ENCODE measurements at regions not wholly inside any gene's neighbourhood (a gene's known extent, or its start where the extent isn't known, plus 50 kb on each side); places are given as distances from the start of the nearest gene placed in this dataset.

DNA sequence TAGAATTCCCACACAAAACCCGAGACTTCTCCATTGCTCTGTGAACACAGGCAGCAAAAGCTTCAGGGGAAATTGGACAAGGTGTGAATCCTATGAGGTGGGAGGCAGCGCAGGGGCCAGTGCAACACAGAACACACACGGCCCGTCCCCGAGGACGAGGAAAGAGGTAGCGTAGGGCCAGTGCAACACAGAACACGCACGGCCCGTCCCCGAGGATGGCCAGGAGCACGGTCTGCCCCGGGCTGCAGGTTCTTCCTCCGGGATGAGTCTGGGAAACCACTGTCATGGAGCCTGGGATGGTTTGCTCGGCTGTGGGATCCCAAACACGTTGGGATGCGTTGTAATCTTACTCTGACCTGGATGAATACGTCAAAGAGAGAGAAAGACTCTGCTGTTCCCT is 432.1 kb downstream of the GLRX3 start:
- H3K36me3 ChIP-seq (ENCODE audit: control insufficient read depth, insufficient read depth, low read length): no peaks in the 10 kb centered on the region
- H3K4me1 ChIP-seq (ENCODE audit: control insufficient read depth, insufficient read depth, low read length): no peaks in the 10 kb centered on the region
- no peak overlapping the region for H3K9ac ChIP-seq (ENCODE audit: low read depth, low read length)
- no peak overlapping the region for H3K4me3 ChIP-seq (ENCODE audit: low read depth, low read length)
- H3K9me3 ChIP-seq (ENCODE audit: control insufficient read depth, insufficient read depth, low read length): no peaks in the 10 kb centered on the region
- no peaks in the 10 kb centered on the region for H3K27me3 ChIP-seq (ENCODE audit: control insufficient read depth, insufficient read depth, low read length)
- no peak overlapping the region for H3K27ac ChIP-seq (ENCODE audit: low read depth, low read length)

DNA sequence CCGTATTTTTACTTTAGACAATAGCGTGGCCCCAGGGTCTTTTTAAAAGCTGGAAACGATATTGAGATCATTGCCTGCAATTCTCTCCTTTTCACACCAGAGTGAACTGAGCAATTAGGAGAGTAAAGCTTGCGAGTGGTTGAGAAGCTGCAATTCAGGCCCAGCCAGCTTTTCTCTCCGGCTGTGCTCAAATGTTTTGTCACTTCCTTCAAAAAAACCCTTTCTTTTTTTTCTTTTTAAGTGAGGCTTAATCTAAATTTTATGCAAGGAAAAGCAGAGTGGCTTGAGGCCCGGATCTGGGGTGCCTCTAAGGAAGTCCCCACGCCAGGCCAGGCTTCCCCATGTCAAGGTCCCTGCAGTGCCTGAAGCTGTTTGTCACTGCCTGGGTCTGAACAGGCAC is 433.9 kb downstream of the GLRX3 start:
- Histone ChIP-seq H3K9ac (ENCODE audit: low read depth, low read length) (no peak overlapping the region), H3K27ac (ENCODE audit: low read depth, low read length) (no peak overlapping the region), H3K4me3 (ENCODE audit: low read depth, low read length) (no peak overlapping the region), H3K36me3 (ENCODE audit: control insufficient read depth, insufficient read depth, low read length) (no peaks in the 10 kb centered on the region), H3K27me3 (ENCODE audit: control insufficient read depth, insufficient read depth, low read length) (no peaks in the 10 kb centered on the region), H3K9me3 (ENCODE audit: control insufficient read depth, insufficient read depth, low read length) (no peaks in the 10 kb centered on the region), H3K4me1 (ENCODE audit: control insufficient read depth, insufficient read depth, low read length) (no peaks in the 10 kb centered on the region)

DNA sequence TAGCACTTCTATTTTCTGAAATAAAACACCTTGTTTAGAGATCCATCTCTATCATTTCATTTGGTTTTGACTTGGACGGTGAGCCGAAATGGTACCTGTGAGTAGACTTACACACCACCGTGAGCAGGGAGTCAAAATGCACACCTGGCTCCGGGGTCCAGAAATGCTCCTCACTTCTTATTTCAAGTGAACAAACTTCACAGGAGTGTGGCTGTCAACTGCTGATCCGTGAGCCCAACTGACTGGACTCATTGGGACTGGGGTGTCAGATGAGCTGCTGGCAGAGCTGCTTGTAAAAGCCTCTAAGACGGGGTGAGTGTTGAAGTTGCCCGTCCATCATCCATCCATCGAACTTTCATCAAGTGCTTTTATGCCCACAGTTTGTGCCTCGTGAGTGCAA is 435.5 kb downstream of the GLRX3 start:
- H3K9me3 ChIP-seq (ENCODE audit: control insufficient read depth, insufficient read depth, low read length): no peaks in the 10 kb centered on the region
- no peaks in the 10 kb centered on the region for H3K36me3 ChIP-seq (ENCODE audit: control insufficient read depth, insufficient read depth, low read length)
- H3K27me3 ChIP-seq (ENCODE audit: control insufficient read depth, insufficient read depth, low read length): no peaks in the 10 kb centered on the region
- no peak overlapping the region for H3K4me3 ChIP-seq (ENCODE audit: low read depth, low read length)
- H3K4me1 ChIP-seq (ENCODE audit: control insufficient read depth, insufficient read depth, low read length): no peaks in the 10 kb centered on the region
- H3K27ac ChIP-seq (ENCODE audit: low read depth, low read length): no peak overlapping the region
- no peak overlapping the region for H3K9ac ChIP-seq (ENCODE audit: low read depth, low read length)

DNA sequence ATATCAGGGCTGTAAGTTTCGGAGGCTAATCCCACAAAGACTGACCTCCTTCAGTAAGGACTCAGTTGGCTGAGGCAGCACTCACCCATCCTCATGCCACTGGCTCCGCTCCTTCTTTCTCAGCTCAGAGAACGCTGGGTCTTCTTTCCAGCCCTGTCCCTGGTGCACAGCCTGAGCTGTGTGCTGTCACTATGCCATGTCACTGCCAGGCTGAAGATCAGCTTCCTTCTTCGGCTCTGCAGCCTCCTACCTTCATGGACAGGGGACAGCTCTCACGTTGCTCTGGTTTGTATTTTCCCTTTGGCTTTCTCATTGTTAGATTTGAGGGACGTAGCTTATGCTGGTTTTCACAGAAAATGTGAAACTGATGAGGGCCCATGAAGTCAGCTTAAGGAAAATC is 437.3 kb downstream of the GLRX3 start:
- H3K4me1 ChIP-seq (ENCODE audit: control insufficient read depth, insufficient read depth, low read length): no peaks in the 10 kb centered on the region
- H3K4me3 ChIP-seq (ENCODE audit: low read depth, low read length): no peak overlapping the region
- H3K27ac ChIP-seq (ENCODE audit: low read depth, low read length): no peak overlapping the region
- H3K9ac ChIP-seq (ENCODE audit: low read depth, low read length): no peak overlapping the region
- H3K36me3 ChIP-seq (ENCODE audit: control insufficient read depth, insufficient read depth, low read length): no peaks in the 10 kb centered on the region
- no peaks in the 10 kb centered on the region for H3K27me3 ChIP-seq (ENCODE audit: control insufficient read depth, insufficient read depth, low read length)
- H3K9me3 ChIP-seq (ENCODE audit: control insufficient read depth, insufficient read depth, low read length): no peaks in the 10 kb centered on the region

DNA sequence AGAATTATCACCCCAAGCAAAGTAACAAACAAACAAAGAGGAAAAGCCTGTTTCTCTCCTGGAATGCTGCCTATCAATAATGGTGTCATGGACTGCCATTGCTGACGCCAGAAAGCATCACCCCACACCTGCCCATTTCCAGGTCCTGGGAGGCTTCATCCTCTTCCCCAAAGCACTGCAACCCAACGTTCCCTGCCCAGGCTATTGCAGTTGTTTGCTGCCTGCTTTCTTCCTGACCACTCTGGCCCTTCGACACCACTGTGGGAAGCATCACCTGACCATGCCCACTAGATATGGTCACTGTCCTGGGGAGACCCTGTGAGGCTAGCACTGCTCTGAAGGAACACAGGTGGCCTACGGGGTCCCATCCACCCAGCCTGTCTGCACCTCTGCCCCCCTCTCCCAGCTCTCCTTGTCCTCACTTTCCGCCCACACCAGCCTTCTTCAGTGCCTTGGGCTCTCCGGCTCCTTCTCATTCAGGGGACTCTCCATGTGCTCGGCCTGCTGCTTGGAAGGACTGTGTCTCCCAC is 439.6 kb downstream of the GLRX3 start:
- Histone ChIP-seq H3K9ac (ENCODE audit: low read depth, low read length) (no peak overlapping the region), H3K4me3 (ENCODE audit: low read depth, low read length) (no peak overlapping the region), H3K9me3 (ENCODE audit: control insufficient read depth, insufficient read depth, low read length) (no peaks in the 10 kb centered on the region), H3K36me3 (ENCODE audit: control insufficient read depth, insufficient read depth, low read length) (no peaks in the 10 kb centered on the region), H3K27me3 (ENCODE audit: control insufficient read depth, insufficient read depth, low read length) (no peaks in the 10 kb centered on the region), H3K4me1 (ENCODE audit: control insufficient read depth, insufficient read depth, low read length) (no peaks in the 10 kb centered on the region), H3K27ac (ENCODE audit: low read depth, low read length) (no peak overlapping the region)

DNA sequence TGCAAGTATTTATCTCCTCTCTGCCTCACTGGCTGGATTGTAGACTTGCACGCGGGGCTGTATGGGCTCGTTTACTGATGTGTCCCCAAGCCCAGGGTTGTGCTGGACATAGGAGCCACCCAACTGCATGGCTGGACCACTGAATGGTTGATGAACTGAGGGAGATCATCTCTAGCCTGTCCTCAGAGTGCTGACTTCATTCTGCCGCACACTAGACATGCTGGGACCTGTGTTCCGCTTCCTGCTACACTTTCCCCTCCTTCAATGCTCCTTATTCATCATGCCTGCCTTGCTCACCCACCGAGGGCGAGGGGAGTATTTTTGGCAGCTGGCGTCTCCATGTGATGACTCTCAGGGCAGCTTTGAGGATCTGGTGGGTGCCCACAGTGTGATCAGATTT is 440.2 kb downstream of the GLRX3 start:
- no peaks in the 10 kb centered on the region for H3K9me3 ChIP-seq (ENCODE audit: control insufficient read depth, insufficient read depth, low read length)
- H3K4me1 ChIP-seq (ENCODE audit: control insufficient read depth, insufficient read depth, low read length): no peaks in the 10 kb centered on the region
- H3K9ac ChIP-seq (ENCODE audit: low read depth, low read length): no peak overlapping the region
- H3K4me3 ChIP-seq (ENCODE audit: low read depth, low read length): no peak overlapping the region
- H3K27me3 ChIP-seq (ENCODE audit: control insufficient read depth, insufficient read depth, low read length): no peaks in the 10 kb centered on the region
- H3K36me3 ChIP-seq (ENCODE audit: control insufficient read depth, insufficient read depth, low read length): no peaks in the 10 kb centered on the region
- no peak overlapping the region for H3K27ac ChIP-seq (ENCODE audit: low read depth, low read length)

DNA sequence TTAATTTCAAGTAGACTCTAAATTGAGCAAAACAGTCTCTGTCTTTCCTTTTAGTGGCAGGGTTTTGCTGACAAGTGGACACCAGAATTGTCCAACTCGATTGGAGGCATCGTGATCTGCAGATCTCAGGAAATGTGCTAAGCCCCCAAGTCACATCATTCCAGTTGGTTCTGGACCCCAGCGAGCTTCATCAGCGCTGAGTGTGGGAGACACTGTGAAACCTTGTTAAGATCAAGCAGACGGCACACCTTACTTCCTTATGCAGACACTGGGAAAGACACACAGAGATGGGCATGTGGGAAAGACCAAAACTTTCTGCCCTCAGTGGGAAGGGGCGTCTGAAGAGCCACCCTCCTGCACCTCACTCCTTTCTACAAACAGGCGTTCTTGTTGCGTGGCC is 440.8 kb downstream of the GLRX3 start:
- no peaks in the 10 kb centered on the region for H3K4me1 ChIP-seq (ENCODE audit: control insufficient read depth, insufficient read depth, low read length)
- H3K27ac ChIP-seq (ENCODE audit: low read depth, low read length): no peak overlapping the region
- no peak overlapping the region for H3K9ac ChIP-seq (ENCODE audit: low read depth, low read length)
- no peaks in the 10 kb centered on the region for H3K27me3 ChIP-seq (ENCODE audit: control insufficient read depth, insufficient read depth, low read length)
- no peaks in the 10 kb centered on the region for H3K36me3 ChIP-seq (ENCODE audit: control insufficient read depth, insufficient read depth, low read length)
- H3K9me3 ChIP-seq (ENCODE audit: control insufficient read depth, insufficient read depth, low read length): no peaks in the 10 kb centered on the region
- H3K4me3 ChIP-seq (ENCODE audit: low read depth, low read length): no peak overlapping the region

DNA sequence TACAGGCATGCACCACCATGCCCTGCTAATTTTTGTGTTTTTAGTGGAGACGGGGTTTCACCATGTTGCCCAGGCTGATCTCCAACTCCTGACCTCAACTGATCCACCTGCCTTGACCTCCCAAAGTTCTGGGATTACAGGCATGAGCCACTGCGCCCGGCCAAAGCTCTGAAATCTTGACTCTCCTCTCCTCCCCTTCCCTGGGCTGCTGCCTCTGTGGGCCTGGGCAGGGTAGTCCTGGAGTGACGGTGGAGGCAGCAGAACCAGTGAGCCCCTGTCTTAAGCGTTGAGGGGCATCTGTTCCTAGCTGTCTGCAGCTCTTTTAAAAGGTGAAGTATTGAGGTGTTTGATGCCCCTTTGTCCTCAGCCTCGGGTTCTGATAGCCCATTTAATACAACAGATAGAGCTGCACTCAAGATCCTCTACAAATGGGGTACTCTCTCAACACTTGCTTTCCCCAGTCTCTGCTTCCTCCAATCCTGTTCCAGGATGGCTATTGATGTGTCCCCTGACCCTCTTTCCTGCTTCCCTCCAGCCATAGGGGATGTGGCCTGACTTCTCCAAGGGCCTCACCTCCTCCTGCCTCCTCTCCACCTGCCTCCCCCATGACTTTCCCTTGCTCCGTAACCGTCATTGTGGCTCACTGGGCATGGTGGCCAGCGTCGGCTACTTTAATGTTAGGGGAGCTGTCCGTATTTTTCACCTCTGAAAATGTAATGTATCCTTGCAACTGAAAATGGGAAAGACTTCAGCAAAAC is 442.5 kb downstream of the GLRX3 start:
- H3K9ac ChIP-seq (ENCODE audit: low read depth, low read length): no peak overlapping the region
- H3K36me3 ChIP-seq (ENCODE audit: control insufficient read depth, insufficient read depth, low read length): no peaks in the 10 kb centered on the region
- no peaks in the 10 kb centered on the region for H3K27me3 ChIP-seq (ENCODE audit: control insufficient read depth, insufficient read depth, low read length)
- H3K4me3 ChIP-seq (ENCODE audit: low read depth, low read length): no peak overlapping the region
- H3K9me3 ChIP-seq (ENCODE audit: control insufficient read depth, insufficient read depth, low read length): no peaks in the 10 kb centered on the region
- no peak overlapping the region for H3K27ac ChIP-seq (ENCODE audit: low read depth, low read length)
- H3K4me1 ChIP-seq (ENCODE audit: control insufficient read depth, insufficient read depth, low read length): no peaks in the 10 kb centered on the region

DNA sequence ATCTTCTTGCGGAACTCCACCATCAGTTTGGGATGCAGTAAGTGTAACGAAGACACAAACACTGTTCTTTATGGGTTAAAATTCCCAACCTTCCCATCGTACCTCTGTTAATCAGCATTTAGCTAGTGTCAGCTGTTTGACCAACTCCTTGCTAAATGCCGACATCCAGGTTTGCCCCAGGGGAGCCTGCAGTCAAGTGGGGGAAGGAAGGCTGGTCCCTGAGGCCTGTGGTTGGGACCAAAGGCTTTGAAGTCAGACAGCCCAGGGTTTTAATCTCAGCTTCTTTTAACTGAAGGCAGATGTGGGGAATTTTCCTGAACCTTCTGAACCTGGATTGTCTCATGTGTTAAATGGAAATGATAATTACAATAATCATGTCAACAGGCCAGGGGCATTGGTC is 443.7 kb downstream of the GLRX3 start:
- no peak overlapping the region for H3K27ac ChIP-seq (ENCODE audit: low read depth, low read length)
- no peak overlapping the region for H3K4me3 ChIP-seq (ENCODE audit: low read depth, low read length)
- no peaks in the 10 kb centered on the region for H3K9me3 ChIP-seq (ENCODE audit: control insufficient read depth, insufficient read depth, low read length)
- no peak overlapping the region for H3K9ac ChIP-seq (ENCODE audit: low read depth, low read length)
- H3K36me3 ChIP-seq (ENCODE audit: control insufficient read depth, insufficient read depth, low read length): no peaks in the 10 kb centered on the region
- H3K4me1 ChIP-seq (ENCODE audit: control insufficient read depth, insufficient read depth, low read length): no peaks in the 10 kb centered on the region
- H3K27me3 ChIP-seq (ENCODE audit: control insufficient read depth, insufficient read depth, low read length): no peaks in the 10 kb centered on the region

DNA sequence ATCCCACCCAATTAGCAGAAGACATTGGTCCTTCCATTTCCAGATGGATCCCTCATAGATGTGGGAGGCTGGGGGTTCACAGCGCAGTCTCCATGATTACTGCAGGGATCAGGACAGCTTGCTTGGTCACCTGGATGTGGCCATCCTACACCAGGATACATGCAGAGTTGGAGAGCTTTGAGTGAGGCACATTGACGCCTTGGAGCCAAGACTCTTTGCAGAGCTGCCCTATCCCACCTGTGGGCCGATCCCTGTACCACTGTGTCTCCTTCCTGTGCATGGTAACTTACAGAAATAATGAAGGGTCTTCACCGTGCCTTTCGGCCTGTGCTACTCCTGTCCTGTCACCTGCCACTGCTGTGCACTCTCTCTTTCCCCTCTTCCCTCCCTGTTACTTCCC is 444.8 kb downstream of the GLRX3 start:
- Histone ChIP-seq H3K9me3 (ENCODE audit: control insufficient read depth, insufficient read depth, low read length) (no peaks in the 10 kb centered on the region), H3K27ac (ENCODE audit: low read depth, low read length) (no peak overlapping the region), H3K4me1 (ENCODE audit: control insufficient read depth, insufficient read depth, low read length) (no peaks in the 10 kb centered on the region; the same call in 1 of the 2 replicates), H3K27me3 (ENCODE audit: control insufficient read depth, insufficient read depth, low read length) (no peaks in the 10 kb centered on the region), H3K9ac (ENCODE audit: low read depth, low read length) (no peak overlapping the region), H3K4me3 (ENCODE audit: low read depth, low read length) (no peak overlapping the region), H3K36me3 (ENCODE audit: control insufficient read depth, insufficient read depth, low read length) (no peaks in the 10 kb centered on the region)

DNA sequence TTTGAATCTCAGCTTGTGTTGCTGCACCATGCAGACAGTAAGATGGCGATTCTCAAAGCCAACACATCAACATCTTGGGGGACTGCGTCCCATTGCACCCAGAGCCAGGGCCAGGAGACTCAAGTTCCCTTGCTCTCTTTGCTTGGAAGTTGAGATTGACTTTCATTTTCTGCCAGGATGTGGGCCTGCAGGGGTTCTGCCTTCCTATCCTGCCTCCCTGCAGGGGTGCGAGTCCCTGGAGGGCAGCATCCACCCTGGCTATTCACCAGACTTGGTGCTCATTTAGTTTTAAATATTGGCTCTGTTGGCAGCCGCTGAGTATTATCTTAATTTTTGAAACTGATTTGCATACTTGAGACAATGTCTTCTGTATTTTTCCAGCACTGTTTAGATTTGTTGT is 451.5 kb downstream of the GLRX3 start:
- Histone ChIP-seq H3K9ac (ENCODE audit: low read depth, low read length) (no peak overlapping the region), H3K9me3 (ENCODE audit: control insufficient read depth, insufficient read depth, low read length) (no peaks in the 10 kb centered on the region), H3K4me1 (ENCODE audit: control insufficient read depth, insufficient read depth, low read length) (peaks cover 19% of the 10 kb centered on the region), H3K27ac (ENCODE audit: low read depth, low read length) (no peak overlapping the region), H3K36me3 (ENCODE audit: control insufficient read depth, insufficient read depth, low read length) (no peaks in the 10 kb centered on the region), H3K27me3 (ENCODE audit: control insufficient read depth, insufficient read depth, low read length) (no peaks in the 10 kb centered on the region), H3K4me3 (ENCODE audit: low read depth, low read length) (no peak overlapping the region)

All from HUES48 (cell line).